Caki2 (cell line): ENCODE measurements at regions not wholly inside any gene's neighbourhood (a gene's known extent, or its start where the extent isn't known, plus 50 kb on each side); places are given as distances from the start of the nearest gene placed in this dataset.
"Not testable (repeated sequence)": the region's sequence is repeated elsewhere in the genome, so short reads cannot be mapped to it uniquely, and the experiment has no call there.

Source experiments
- DNase-seq: peaks from one replicate; pipeline ENCODE4 v3.0.0-alpha.2; 2015; ENCODE audit warnings: low read depth
- in situ Hi-C: cut with HindIII; loops from 2 replicates; pipeline ENCODE4 v1.10.0; 2016; ENCODE audit warnings: low sequenced_read_pairs, low pct_unique_long_range_greater_than_20kb, mixed read lengths

DNA sequence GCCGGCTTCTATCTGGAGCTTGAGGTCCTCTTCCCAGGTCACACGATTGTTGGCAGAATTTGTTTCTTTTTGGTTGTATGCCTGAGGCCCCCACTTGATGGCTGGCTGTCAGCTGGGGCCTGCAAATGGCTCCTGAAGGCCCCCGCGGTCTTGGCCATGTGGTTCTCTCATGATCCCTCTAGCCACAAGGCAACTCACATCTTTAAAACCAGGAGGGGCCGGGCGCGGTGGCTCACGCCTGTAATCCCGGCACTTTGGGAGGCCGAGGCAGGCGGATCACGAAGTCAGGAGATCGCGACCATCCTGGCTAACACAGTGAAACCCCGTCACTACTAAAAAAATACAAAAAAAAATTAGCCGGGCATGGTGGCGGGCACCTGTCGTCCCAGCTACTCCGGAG lies 443.6 kb downstream of the DOK5 start:
- in situ Hi-C loops, DNase-seq: not testable (repeated sequence)

GRCh38 chr20:54914995-54915394 lies 439.6 kb downstream of the DOK5 start:
- in situ Hi-C loops: no loop called here
- DNase-seq: no peak

DNA sequence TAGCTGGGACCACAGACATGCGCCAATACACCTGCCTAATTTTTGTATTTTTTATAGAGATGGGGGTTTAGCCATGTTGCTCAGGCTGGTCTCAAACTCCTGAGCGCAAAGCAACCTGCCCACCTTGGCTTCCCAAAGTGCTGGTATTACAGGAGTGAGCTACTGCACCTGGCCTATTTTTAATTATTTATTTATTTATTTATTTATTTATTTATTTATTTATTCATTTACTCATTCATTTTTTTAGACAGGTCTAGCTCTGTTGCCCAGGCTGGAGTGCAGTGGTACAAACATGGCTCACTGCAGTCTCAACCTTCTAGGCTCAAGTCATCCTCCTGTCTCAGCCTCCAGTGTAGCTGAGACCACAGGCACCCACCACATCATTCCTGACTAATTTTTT lies 434.3 kb downstream of the DOK5 start:
- no peak for DNase-seq
- in situ Hi-C loops: no loop called here

GRCh38 chr20:54906134-54906533 lies 430.7 kb downstream of the DOK5 start:
- in situ Hi-C loops, DNase-seq: not testable (repeated sequence)

- in situ Hi-C loops: no loop called here
- DNase-seq: no peak
These were observed 422.4 kb downstream of the DOK5 start for GRCh38 chr20:54897787-54898186.

DNA sequence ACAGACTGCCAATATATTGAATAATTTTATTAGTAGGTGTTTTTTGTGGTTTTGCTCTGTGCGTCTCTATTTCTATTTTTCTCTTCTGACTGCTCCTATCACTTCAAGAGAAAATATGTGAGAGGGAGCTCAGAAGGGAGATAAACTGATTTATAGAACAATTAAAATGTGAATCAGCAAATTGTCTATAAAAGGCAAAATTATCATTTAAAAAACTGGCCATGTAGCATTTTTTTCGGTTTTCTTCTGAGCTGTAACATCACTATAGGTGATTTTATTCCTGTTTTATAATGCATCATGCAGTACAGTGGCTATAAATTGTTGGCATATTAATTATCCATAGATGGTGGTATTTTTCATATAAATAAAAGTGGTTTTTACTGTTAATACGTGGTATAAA lies 416.5 kb downstream of the DOK5 start:
- in situ Hi-C loops: no loop called here
- no peak for DNase-seq

GRCh38 chr20:54879393-54879792 lies 404.0 kb downstream of the DOK5 start:
- DNase-seq: no peak
- in situ Hi-C loops: no loop called here

DNA sequence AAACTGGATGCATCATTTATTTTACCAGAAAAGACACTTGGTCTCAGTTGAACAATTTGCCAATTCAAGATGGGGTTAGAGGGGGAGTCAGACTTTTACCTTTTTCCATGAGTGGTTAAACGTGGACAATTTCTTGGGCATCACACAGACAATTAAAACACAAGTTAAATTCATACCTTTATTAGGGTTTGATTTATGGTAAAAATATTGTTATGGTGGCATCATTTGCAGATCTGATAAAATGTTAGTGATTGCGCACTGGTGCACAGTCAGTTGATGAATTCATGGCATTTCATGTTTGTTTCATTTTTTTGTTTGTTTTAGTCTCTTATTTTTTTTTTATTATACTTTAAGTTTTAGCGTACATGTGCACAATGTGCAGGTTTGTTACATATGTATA lies 399.9 kb downstream of the DOK5 start:
- DNase-seq: no peak
- in situ Hi-C loops: no loop called here

- in situ Hi-C loops: no loop called here
- DNase-seq: no peak
These were observed 399.3 kb downstream of the DOK5 start for GRCh38 chr20:54874718-54875117.

DNA sequence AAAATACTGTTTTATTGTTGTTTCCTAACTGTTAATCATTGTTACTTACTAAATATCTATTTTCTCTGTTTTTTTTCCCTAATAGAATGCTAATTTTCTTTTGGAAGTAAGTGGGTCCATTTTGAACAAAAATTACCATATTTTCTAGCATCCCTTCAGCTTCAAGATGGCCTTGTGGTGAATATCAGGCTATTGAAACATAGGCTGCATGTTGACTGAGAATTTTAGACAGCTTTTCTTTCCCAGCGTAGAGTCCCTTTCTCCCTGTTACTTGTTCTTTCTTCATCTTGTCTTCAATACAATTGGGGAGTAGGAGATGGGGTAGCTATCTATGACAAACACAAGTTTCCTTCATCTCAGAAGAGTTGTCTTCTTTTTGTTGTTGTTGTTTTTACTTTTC lies 397.0 kb downstream of the DOK5 start:
- DNase-seq: no peak
- in situ Hi-C loops: no loop called here

- in situ Hi-C loops: no loop called here
- DNase-seq: no peak
These were observed 394.4 kb downstream of the DOK5 start for GRCh38 chr20:54869765-54870164.

GRCh38 chr20:54865273-54865672 lies 389.9 kb downstream of the DOK5 start:
- in situ Hi-C loops: no loop called here
- no peak for DNase-seq

DNA sequence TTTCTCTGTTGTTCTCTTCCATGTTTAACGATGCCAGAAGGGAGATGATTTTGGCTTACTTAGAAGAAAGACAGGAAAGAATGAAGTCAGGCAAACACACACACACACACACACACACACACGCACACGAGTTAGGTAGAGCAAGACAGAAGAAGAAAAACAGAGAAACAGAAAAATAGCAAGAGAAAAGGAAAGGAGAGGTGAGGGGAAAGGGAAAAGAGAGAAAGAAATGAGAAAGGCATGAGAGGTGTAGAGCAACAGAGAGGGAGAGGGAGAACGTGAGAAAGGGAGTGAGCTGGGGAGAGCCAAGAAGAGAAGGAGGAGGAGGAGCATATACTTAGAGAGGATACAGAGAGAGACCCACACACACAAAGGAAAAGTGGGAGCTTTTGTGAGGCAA lies 385.3 kb downstream of the DOK5 start:
- in situ Hi-C loops: no loop called here
- DNase-seq: no peak

DNA sequence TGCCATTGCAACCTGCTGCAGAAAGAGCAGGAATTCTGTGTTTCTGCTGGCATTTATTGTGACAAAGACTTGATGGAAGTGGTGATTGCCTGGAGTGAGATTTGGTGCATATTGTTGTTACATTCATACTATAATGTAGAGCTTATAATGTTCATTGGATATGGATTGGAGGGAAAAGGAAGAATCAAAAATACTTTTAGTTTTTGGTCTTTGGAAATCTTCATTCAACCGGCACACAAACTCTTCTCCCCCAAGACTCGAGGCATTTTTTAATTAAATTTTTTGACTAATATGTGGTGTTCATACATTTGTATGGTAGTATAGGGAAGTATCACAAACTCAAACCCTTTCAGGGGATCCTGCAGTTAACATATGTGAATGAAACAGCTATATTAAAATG lies 380.8 kb downstream of the DOK5 start:
- DNase-seq: no peak
- in situ Hi-C loops: no loop called here

DNA sequence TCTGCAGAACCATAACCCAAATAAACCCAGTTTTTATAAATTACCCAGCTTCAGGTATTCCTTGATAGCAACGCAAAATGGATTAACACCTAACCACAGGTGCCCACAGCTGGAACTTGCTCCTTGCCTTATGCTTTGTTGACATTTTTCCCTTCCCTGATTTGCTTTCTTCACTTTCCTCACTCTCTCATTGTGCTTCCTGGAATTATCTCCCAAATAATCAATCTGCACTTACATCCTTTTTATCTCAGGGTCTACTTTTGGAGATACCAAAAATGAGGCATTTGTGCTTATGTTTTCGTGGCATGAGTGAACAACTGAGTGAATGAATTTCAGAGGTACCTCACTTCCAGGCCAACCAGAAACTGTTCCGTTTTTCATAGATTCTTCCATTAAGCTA lies 374.3 kb downstream of the DOK5 start:
- no peak for DNase-seq
- in situ Hi-C loops: no loop called here

DNA sequence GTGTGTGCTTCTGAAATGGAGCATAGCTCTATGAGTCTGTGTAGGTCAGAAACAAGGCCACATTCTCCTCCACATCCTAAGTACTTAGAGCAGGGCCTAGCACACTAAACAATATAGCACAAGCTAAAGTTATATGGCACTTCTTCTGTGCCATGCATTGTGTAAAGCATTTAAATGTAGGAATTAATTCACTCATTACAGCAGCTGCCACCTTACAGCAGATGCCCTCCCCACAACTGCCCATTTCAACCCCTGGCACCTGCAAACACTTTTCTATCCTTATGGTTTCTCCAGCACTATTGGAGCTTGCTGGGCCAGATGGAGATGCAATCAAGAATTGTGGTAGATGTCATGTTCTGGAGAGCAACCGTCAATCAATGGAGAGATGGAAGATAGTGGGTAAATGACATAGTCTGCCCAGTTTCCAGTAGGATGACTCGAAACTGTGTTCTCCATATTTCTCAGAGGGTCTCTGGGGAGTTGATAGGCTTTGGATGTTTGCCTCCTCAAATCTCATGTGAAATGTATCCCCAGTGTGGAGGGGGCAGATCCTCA lies 373.7 kb downstream of the DOK5 start:
- in situ Hi-C loops: no loop called here
- DNase-seq: no peak

- in situ Hi-C loops: no loop called here
- DNase-seq: no peak
These were observed 372.9 kb downstream of the DOK5 start for GRCh38 chr20:54848262-54848661.

GRCh38 chr20:54846948-54847347 lies 371.6 kb downstream of the DOK5 start:
- in situ Hi-C loops: no loop called here
- no peak for DNase-seq

GRCh38 chr20:54844346-54844745 lies 369.0 kb downstream of the DOK5 start:
- DNase-seq: no peak
- in situ Hi-C loops: no loop called here

DNA sequence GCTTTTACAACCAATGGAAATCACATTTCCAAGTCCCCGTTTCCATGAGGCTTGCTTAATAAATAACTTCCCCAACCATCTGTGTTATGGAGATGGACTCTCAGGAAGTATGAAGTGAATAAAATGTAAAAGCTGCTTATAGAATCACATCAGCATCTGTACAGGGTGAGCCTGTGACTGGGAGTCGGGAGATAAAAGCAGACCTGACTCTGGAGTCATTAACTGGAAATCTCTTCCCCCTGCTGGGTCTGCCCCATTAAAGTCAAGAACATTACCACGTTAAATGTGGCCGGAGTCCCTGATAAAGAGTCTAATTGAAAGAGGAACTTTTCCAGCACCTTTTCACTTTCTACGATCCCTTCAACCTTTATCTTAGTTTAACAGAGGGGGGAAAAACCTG lies 368.5 kb downstream of the DOK5 start:
- DNase-seq: no peak
- in situ Hi-C loops: no loop called here

DNA sequence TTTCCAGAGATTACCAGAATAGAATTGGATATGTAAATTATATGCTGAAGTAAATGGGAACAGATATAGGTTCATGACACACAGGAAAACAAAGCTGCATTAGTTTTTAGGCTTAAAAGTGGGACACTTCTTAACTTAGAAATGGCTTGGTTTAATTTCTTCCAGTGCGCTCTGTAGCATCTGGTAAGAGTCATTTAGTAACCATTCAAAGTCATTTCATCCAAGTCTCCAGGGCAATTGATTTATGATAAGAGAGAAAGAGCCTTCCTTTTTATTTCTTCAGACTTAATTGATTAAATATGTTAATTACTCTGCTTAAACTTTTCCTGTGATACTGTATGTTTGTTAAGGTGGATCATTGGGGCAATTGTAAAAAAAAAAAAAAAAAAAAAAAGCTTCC lies 368.0 kb downstream of the DOK5 start:
- DNase-seq: no peak
- in situ Hi-C loops: no loop called here
